ENCODE measurements at regions not wholly inside any gene's neighbourhood (a gene's known extent, or its start where the extent isn't known, plus 50 kb on each side); places are given as distances from the start of the nearest gene placed in this dataset.

GRCh38 chr6:119610754-119611153 lies 261.2 kb upstream of the MAN1A1 start:
- H3K27me3 ChIP-seq (ENCODE audit: insufficient read depth, low read depth, severe bottlenecking): no peaks in the 10 kb centered on the region
- H3K36me3 ChIP-seq: no peaks in the 10 kb centered on the region
- TF ChIP-seq CTCF (IDR thresholded peaks at IDR 0.05; ENCODE audit: low read depth, low read length): no peak
- DNase-seq: no peak
- no peak overlapping the region for H3K27ac ChIP-seq
- H3K4me3 ChIP-seq (ENCODE audit: low read depth, low read length): no peak overlapping the region
- H3K9me3 ChIP-seq (ENCODE audit: severe bottlenecking): no peaks in the 10 kb centered on the region

GRCh38 chr6:119610265-119610664 lies 260.7 kb upstream of the MAN1A1 start:
- Histone ChIP-seq H3K27ac (no peak overlapping the region), H3K27me3 (ENCODE audit: insufficient read depth, low read depth, severe bottlenecking) (no peaks in the 10 kb centered on the region), H3K4me3 (ENCODE audit: low read depth, low read length) (no peak overlapping the region), H3K9me3 (ENCODE audit: severe bottlenecking) (no peaks in the 10 kb centered on the region), H3K36me3 (no peaks in the 10 kb centered on the region)
- TF ChIP-seq CTCF (IDR thresholded peaks at IDR 0.05; ENCODE audit: low read depth, low read length): no peak
- DNase-seq: no peak

- no peak for DNase-seq
- Histone ChIP-seq H3K9me3 (ENCODE audit: severe bottlenecking) (no peaks in the 10 kb centered on the region), H3K4me3 (ENCODE audit: low read depth, low read length) (no peak overlapping the region), H3K27ac (no peak overlapping the region), H3K36me3 (no peaks in the 10 kb centered on the region), H3K27me3 (ENCODE audit: insufficient read depth, low read depth, severe bottlenecking) (no peaks in the 10 kb centered on the region)
- TF ChIP-seq CTCF (IDR thresholded peaks at IDR 0.05; ENCODE audit: low read depth, low read length): no peak
These were observed 260.3 kb upstream of the MAN1A1 start for GRCh38 chr6:119609865-119610264.

GRCh38 chr6:119608994-119609393 lies 259.4 kb upstream of the MAN1A1 start:
- no peak overlapping the region for H3K27ac ChIP-seq
- DNase-seq: no peak
- no peak overlapping the region for H3K4me3 ChIP-seq (ENCODE audit: low read depth, low read length)
- no peak for TF ChIP-seq CTCF (IDR thresholded peaks at IDR 0.05; ENCODE audit: low read depth, low read length)
- H3K36me3 ChIP-seq: no peaks in the 10 kb centered on the region
- no peaks in the 10 kb centered on the region for H3K9me3 ChIP-seq (ENCODE audit: severe bottlenecking)
- H3K27me3 ChIP-seq (ENCODE audit: insufficient read depth, low read depth, severe bottlenecking): no peaks in the 10 kb centered on the region

GRCh38 chr6:119604124-119604523 lies 254.6 kb upstream of the MAN1A1 start:
- no peak for DNase-seq
- Histone ChIP-seq H3K27me3 (ENCODE audit: insufficient read depth, low read depth, severe bottlenecking) (no peaks in the 10 kb centered on the region), H3K36me3 (no peaks in the 10 kb centered on the region), H3K9me3 (ENCODE audit: severe bottlenecking) (no peaks in the 10 kb centered on the region), H3K4me3 (ENCODE audit: low read depth, low read length) (no peak overlapping the region), H3K27ac (no peak overlapping the region)
- no peak for TF ChIP-seq CTCF (IDR thresholded peaks at IDR 0.05; ENCODE audit: low read depth, low read length)

GRCh38 chr6:119603501-119603900 lies 253.9 kb upstream of the MAN1A1 start:
- Histone ChIP-seq H3K36me3 (no peaks in the 10 kb centered on the region), H3K27ac (no peak overlapping the region), H3K4me3 (ENCODE audit: low read depth, low read length) (no peak overlapping the region), H3K9me3 (ENCODE audit: severe bottlenecking) (no peaks in the 10 kb centered on the region), H3K27me3 (ENCODE audit: insufficient read depth, low read depth, severe bottlenecking) (no peaks in the 10 kb centered on the region)
- no peak for TF ChIP-seq CTCF (IDR thresholded peaks at IDR 0.05; ENCODE audit: low read depth, low read length)
- no peak for DNase-seq
